H1 (cell line): ENCODE measurements at regions not wholly inside any gene's neighbourhood (a gene's known extent, or its start where the extent isn't known, plus 50 kb on each side); places are given as distances from the start of the nearest gene placed in this dataset.

Experiments
- BACH1 ChIP-seq: IDR thresholded peaks from 2 replicates; pipeline ENCODE4 v1.6.1; 2012; ENCODE audit warnings: low read length, improper control_type of control experiment
- BRCA1 ChIP-seq: IDR thresholded peaks from 2 replicates; pipeline ENCODE4 v1.6.1; 2012; ENCODE audit warnings: low read depth, low read length, improper control_type of control experiment
- CHD7 ChIP-seq: fragments of 300-600 bp; sonication (generic); IDR thresholded peaks from 2 replicates; pipeline ENCODE4 v1.7.1; 2012; ENCODE audit warnings: low read length, moderate library complexity, mild to moderate bottlenecking, inconsistent platforms; ENCODE audit not compliant: insufficient replicate concordance
- EGR1 ChIP-seq: IDR thresholded peaks from 2 replicates; pipeline ENCODE4 v1.6.1; 2011; ENCODE audit warnings: low read depth, low read length, borderline replicate concordance
- KDM1A ChIP-seq: fragments of 200-600, 300-600 bp; sonication (generic); IDR thresholded peaks from 2 replicates; pipeline ENCODE4 v1.7.1; 2016; ENCODE audit warnings: mild to moderate bottlenecking, low read length, borderline replicate concordance
- MAFK ChIP-seq: IDR thresholded peaks from 2 replicates; pipeline ENCODE4 v1.6.1; 2012; ENCODE audit warnings: low read depth, mild to moderate bottlenecking, improper control_type of control experiment, low read length
- POLR2A ChIP-seq, 2 experiments: IDR thresholded peaks; 1 replicate in 1 of 2; 2 replicates in 1 of 2; pipeline ENCODE4 v1.6.1; 2011; ENCODE audit warnings: low read depth in 2 of 2, low read length in 2 of 2, mild to moderate bottlenecking in 2 of 2; ENCODE audit errors: control extremely low read depth in 1 of 2
- POU5F1 ChIP-seq: IDR thresholded peaks from 2 replicates; pipeline ENCODE4 v1.6.1; 2011; ENCODE audit warnings: low read depth, mild to moderate bottlenecking, low read length, moderate library complexity
- RBBP5 ChIP-seq: IDR thresholded peaks from 2 replicates; pipeline ENCODE4 v1.7.1; 2012; ENCODE audit warnings: low read depth, mild to moderate bottlenecking, inconsistent platforms, low read length, moderate library complexity, borderline replicate concordance
- RFX5 ChIP-seq: IDR thresholded peaks from 2 replicates; pipeline ENCODE4 v1.6.1; 2011; ENCODE audit warnings: low read depth, low read length, improper control_type of control experiment, borderline replicate concordance
- SAP30 ChIP-seq: fragments of 300-600 bp; sonication (generic); IDR thresholded peaks from 2 replicates; pipeline ENCODE4 v1.7.1; 2012; ENCODE audit warnings: low read length, moderate library complexity, mild to moderate bottlenecking, inconsistent platforms; ENCODE audit not compliant: insufficient read depth, insufficient replicate concordance
- TAF7 ChIP-seq: optimal IDR thresholded peaks from 2 replicates; pipeline ENCODE3; 2011; ENCODE audit warnings: low read depth, mild to moderate bottlenecking, inconsistent platforms, low read length, moderate library complexity, borderline replicate concordance
- ZNF274 ChIP-seq: IDR thresholded peaks from 2 replicates; pipeline ENCODE4 v1.7.0; 2012; ENCODE audit warnings: low read length, borderline replicate concordance; ENCODE audit errors: extremely low read depth

GRCh38 chr7:25454562-25455041, 226.3 kb upstream of the NPVF start (continued):
- no peak for TF ChIP-seq CHD7
- TF ChIP-seq TAF7 = no peak
- no peak for TF ChIP-seq ZNF274
- no peak for TF ChIP-seq SAP30
- no peak for TF ChIP-seq BRCA1
- no peak for TF ChIP-seq RBBP5
- TF ChIP-seq KDM1A = no peak
- no peak for TF ChIP-seq MAFK
- TF ChIP-seq POU5F1 = no peak
- TF ChIP-seq BACH1 = no peak
- no peak for TF ChIP-seq RFX5
- no peak for TF ChIP-seq EGR1
- TF ChIP-seq POLR2A (IDR thresholded peaks at IDR 0.05; ENCODE audit: control extremely low read depth in 1 of 2, low read depth in 2 of 2, low read length in 2 of 2) = no peak
